ENCODE measurements at regions not wholly inside any gene's neighbourhood (a gene's known extent, or its start where the extent isn't known, plus 50 kb on each side); places are given as distances from the start of the nearest gene placed in this dataset.

- BruUV-seq (replicated peaks) = no TSS peak
- dilution Hi-C loops (cut with MboI; ENCODE audit: extremely low pct_ligation_motif_present, low sequenced_read_pairs) (no loop called here), intact Hi-C loops (cut with micrococcal nuclease) (loop anchor here (10.0 kb wide), 1 partner anchor 523 kb away; no protein-coding TSS in a partner anchor)
- Histone ChIP-seq H3K9ac (replicated peaks; ENCODE audit: extremely low read depth, insufficient read depth, low read length) (no peak overlapping the region), H4K20me1 (replicated peaks; ENCODE audit: control insufficient read depth, extremely low read depth, insufficient read depth, low read length) (no peaks in the 10 kb centered on the region), H3K9me3 (replicated peaks; ENCODE audit: control insufficient read depth, insufficient read depth, low read length) (no peaks in the 10 kb centered on the region), H3K4me3 (replicated peaks in 1 of 3; ENCODE audit: insufficient read depth in 1 of 3, low read depth in 1 of 3, low read length in 3 of 3) (no peak overlapping the region), H3K36me3 (ENCODE audit: control insufficient read depth in 2 of 2, extremely low read depth in 1 of 2, insufficient read depth in 2 of 2, low read length in 2 of 2) (no peaks in the 10 kb centered on the region), H3K27me3 (ENCODE audit: control insufficient read depth in 2 of 2, insufficient read depth in 2 of 2, low read length in 2 of 2) (no peaks in the 10 kb centered on the region), H3K4me2 (ENCODE audit: insufficient read depth, low read length) (no peak overlapping the region), H2AFZ (ENCODE audit: low read depth, low read length) (no peak overlapping the region), H3K9me1 (replicated peaks; ENCODE audit: control insufficient read depth, extremely low read depth, insufficient read depth, low read length) (no peaks in the 10 kb centered on the region), H3K79me2 (ENCODE audit: control insufficient read depth, insufficient read depth, low read length) (no peaks in the 10 kb centered on the region), H3K27ac (ENCODE audit: insufficient read depth, low read depth, low read length) (no peak overlapping the region), H3K4me1 (ENCODE audit: control insufficient read depth, extremely low read depth, insufficient read depth, low read length) (no peaks in the 10 kb centered on the region)
- TF ChIP-seq POLR2AphosphoS5 (IDR thresholded peaks at IDR 0.05; ENCODE audit: insufficient read depth, low read depth, low read length) (no peak), CTCF (IDR thresholded peaks at IDR 0.05; ENCODE audit: extremely low read depth in 1 of 2, insufficient read depth in 1 of 2, low read depth in 1 of 2, low read length in 2 of 2) (no peak), JUN (IDR thresholded peaks at IDR 0.05; ENCODE audit: borderline replicate concordance, insufficient read depth, insufficient read length, low read depth) (no peak)
- DNase-seq (ENCODE audit: low read depth, low spot score) (no peak), FAIRE-seq (no peak)
- CTCF ChIA-PET = no interaction called here
- POLR2A ChIA-PET = no interaction called here
Measured at GRCh38 chr5:67917561-67917960, 298.0 kb upstream of the PIK3R1 start.

GRCh38 chr5:67910546-67910945 is 305.0 kb upstream of the PIK3R1 start:
- Histone ChIP-seq H3K27ac (ENCODE audit: insufficient read depth, low read depth, low read length) (no peak overlapping the region), H3K9me3 (replicated peaks; ENCODE audit: control insufficient read depth, insufficient read depth, low read length) (no peaks in the 10 kb centered on the region), H3K9ac (replicated peaks; ENCODE audit: extremely low read depth, insufficient read depth, low read length) (no peak overlapping the region), H3K27me3 (ENCODE audit: control insufficient read depth in 2 of 2, insufficient read depth in 2 of 2, low read length in 2 of 2) (no peaks in the 10 kb centered on the region), H3K79me2 (ENCODE audit: control insufficient read depth, insufficient read depth, low read length) (no peaks in the 10 kb centered on the region), H2AFZ (ENCODE audit: low read depth, low read length) (no peak overlapping the region), H4K20me1 (replicated peaks; ENCODE audit: control insufficient read depth, extremely low read depth, insufficient read depth, low read length) (no peaks in the 10 kb centered on the region), H3K4me3 (replicated peaks in 1 of 3; ENCODE audit: insufficient read depth in 1 of 3, low read depth in 1 of 3, low read length in 3 of 3) (no peak overlapping the region), H3K4me1 (ENCODE audit: control insufficient read depth, extremely low read depth, insufficient read depth, low read length) (peaks cover 17% of the 10 kb centered on the region), H3K36me3 (ENCODE audit: control insufficient read depth in 2 of 2, extremely low read depth in 1 of 2, insufficient read depth in 2 of 2, low read length in 2 of 2) (no peaks in the 10 kb centered on the region), H3K9me1 (replicated peaks; ENCODE audit: control insufficient read depth, extremely low read depth, insufficient read depth, low read length) (no peaks in the 10 kb centered on the region), H3K4me2 (ENCODE audit: insufficient read depth, low read length) (peak overlapping the region; percentile 74)
- intact Hi-C loops (cut with micrococcal nuclease) = loop anchor here (2.0 to 10.0 kb wide), 4 partner anchors 88 to 664 kb away; no protein-coding TSS in a partner anchor
- dilution Hi-C loops (cut with MboI; ENCODE audit: extremely low pct_ligation_motif_present, low sequenced_read_pairs) = no loop called here
- FAIRE-seq = peak; percentile 82
- POLR2A ChIA-PET = no interaction called here
- peak; percentile 60 for DNase-seq (ENCODE audit: low read depth, low spot score)
- no TSS peak for BruUV-seq (replicated peaks)
- TF ChIP-seq MAX (IDR thresholded peaks at IDR 0.05; ENCODE audit: insufficient read depth, insufficient read length) (no peak), FOS (IDR thresholded peaks at IDR 0.05; ENCODE audit: borderline replicate concordance, insufficient read depth, low read length) (peak; percentile 54), JUN (IDR thresholded peaks at IDR 0.05; ENCODE audit: borderline replicate concordance, insufficient read depth, insufficient read length, low read depth) (peak; percentile 41), EZH2 (IDR thresholded peaks at IDR 0.05; ENCODE audit: borderline replicate concordance, low read depth, low read length, severe bottlenecking) (no peak), POLR2A (IDR thresholded peaks at IDR 0.05; ENCODE audit: low read depth, low read length) (no peak), CTCF (IDR thresholded peaks at IDR 0.05; ENCODE audit: extremely low read depth in 1 of 2, insufficient read depth in 1 of 2, low read depth in 1 of 2, low read length in 2 of 2) (no peak), POLR2AphosphoS5 (IDR thresholded peaks at IDR 0.05; ENCODE audit: insufficient read depth, low read depth, low read length) (peak; percentile 36), GATA2 (IDR thresholded peaks at IDR 0.05; ENCODE audit: insufficient read depth, insufficient read length, low read depth, low read length) (peak; percentile 68), MYC (IDR thresholded peaks at IDR 0.05; ENCODE audit: low read depth, low read length) (no peak)
- CTCF ChIA-PET = no interaction called here

Measured in endothelial cell of umbilical vein (primary cell).